Stomach (tissue), 4 donors: ENCODE measurements at regions not wholly inside any gene's neighbourhood (a gene's known extent, or its start where the extent isn't known, plus 50 kb on each side); places are given as distances from the start of the nearest gene placed in this dataset.

ENCODE experiments used
- POLR2A ChIP-seq, 4 donors: fragments of 450-650 bp; IDR thresholded peaks; one replicate each; pipeline ENCODE4 v1.6.1; 2016; ENCODE audit warnings: antibody characterized with exemption in 4 of 4, control low read depth in 2 of 4, mild to moderate bottlenecking in 1 of 4, moderate library complexity in 1 of 4
- POLR2AphosphoS5 ChIP-seq, 3 donors: sonication (generic); formaldehyde crosslinking; IDR thresholded peaks; one replicate each; pipeline ENCODE4 v1.6.1; 2016; ENCODE audit warnings: antibody characterized with exemption in 3 of 3
- TF ChIP-seq, protein P1 (sequence below), 7 experiments: fragments of 450-650 bp in 4 of 7; fragments of 200-600 bp in 3 of 7; sonication (generic) in 3 of 7; IDR thresholded peaks; one replicate each; pipeline ENCODE4 v1.5.1; 2016 to 2019; ENCODE audit warnings: antibody characterized with exemption in 7 of 7, control low read depth in 2 of 7, mild to moderate bottlenecking in 1 of 7

DNA sequence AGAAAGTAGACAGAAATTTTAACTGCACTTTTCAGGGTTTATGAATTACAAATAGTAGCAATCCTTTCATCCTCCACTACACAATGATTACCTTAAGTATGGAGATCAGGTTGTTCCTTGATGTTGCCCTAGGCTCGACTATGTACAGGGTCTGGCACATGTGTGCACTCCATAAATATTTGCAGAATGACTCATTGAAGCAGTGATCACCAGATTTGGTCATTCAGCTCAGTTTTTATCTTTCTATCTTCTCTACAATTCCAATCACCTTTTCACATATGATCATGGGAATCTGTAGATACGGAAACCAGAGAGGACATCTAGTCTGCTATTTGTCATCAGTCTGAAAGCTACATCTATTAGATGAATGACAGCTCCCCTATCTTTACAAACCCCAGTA is 171.7 kb upstream of the HCCS start:
- TF ChIP-seq, protein P1, sequence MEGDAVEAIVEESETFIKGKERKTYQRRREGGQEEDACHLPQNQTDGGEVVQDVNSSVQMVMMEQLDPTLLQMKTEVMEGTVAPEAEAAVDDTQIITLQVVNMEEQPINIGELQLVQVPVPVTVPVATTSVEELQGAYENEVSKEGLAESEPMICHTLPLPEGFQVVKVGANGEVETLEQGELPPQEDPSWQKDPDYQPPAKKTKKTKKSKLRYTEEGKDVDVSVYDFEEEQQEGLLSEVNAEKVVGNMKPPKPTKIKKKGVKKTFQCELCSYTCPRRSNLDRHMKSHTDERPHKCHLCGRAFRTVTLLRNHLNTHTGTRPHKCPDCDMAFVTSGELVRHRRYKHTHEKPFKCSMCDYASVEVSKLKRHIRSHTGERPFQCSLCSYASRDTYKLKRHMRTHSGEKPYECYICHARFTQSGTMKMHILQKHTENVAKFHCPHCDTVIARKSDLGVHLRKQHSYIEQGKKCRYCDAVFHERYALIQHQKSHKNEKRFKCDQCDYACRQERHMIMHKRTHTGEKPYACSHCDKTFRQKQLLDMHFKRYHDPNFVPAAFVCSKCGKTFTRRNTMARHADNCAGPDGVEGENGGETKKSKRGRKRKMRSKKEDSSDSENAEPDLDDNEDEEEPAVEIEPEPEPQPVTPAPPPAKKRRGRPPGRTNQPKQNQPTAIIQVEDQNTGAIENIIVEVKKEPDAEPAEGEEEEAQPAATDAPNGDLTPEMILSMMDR (IDR thresholded peaks at IDR 0.05): no peak
- TF ChIP-seq POLR2AphosphoS5 (IDR thresholded peaks at IDR 0.05) (no peak), POLR2A (IDR thresholded peaks at IDR 0.05) (no peak)
